ENCODE measurements at regions not wholly inside any gene's neighbourhood (a gene's known extent, or its start where the extent isn't known, plus 50 kb on each side); places are given as distances from the start of the nearest gene placed in this dataset.

DNA sequence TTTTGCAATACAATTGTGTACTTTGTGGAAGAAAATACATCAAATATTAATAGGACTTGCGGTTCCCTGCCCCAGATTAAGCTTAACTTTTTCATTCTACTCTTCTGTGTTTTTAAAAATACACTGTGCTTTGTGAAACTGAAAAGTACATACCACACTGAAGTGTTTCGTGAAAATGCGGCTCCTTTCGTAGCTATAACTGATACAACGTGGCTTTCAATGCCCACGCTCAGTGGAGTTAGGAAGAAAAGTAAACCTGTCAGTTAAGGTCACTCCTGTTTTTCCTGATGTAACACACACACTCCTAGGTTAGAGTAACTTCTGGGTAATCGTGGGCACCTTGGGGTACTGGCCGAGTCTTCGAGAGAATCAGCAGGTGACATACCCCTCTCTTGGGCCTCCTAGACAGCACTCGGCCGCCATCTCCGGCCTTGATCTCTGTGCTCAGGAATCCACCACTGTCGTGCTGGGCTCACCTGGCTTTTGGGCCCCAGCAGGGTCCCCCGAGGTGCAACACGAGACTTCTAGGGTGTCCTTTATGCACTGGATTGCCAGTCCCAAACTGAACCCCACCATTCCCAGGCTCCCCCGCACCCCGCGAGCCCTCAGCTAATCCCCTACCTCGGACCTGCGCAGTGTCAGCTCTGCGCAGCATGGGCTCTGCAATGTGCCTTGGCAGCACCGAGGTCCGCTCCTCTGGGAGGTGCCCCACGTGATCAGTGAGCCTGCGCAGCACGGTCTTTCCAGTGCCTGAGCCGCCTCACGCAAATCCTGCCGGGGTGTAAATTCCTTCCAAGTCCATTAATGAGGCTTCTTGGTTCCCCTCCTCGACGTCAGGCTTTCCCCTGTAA is 162.6 kb upstream of the INTU start:
- no peak for TF ChIP-seq POLR2AphosphoS5 (IDR thresholded peaks at IDR 0.05)
- TF ChIP-seq, protein P1, sequence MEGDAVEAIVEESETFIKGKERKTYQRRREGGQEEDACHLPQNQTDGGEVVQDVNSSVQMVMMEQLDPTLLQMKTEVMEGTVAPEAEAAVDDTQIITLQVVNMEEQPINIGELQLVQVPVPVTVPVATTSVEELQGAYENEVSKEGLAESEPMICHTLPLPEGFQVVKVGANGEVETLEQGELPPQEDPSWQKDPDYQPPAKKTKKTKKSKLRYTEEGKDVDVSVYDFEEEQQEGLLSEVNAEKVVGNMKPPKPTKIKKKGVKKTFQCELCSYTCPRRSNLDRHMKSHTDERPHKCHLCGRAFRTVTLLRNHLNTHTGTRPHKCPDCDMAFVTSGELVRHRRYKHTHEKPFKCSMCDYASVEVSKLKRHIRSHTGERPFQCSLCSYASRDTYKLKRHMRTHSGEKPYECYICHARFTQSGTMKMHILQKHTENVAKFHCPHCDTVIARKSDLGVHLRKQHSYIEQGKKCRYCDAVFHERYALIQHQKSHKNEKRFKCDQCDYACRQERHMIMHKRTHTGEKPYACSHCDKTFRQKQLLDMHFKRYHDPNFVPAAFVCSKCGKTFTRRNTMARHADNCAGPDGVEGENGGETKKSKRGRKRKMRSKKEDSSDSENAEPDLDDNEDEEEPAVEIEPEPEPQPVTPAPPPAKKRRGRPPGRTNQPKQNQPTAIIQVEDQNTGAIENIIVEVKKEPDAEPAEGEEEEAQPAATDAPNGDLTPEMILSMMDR (IDR thresholded peaks at IDR 0.05 in 8 of 11, conservative IDR thresholded peaks at IDR 0.05 in 3 of 11): no peak

All from spleen (tissue), 7 donors.